H9 (cell line): ENCODE measurements at regions not wholly inside any gene's neighbourhood (a gene's known extent, or its start where the extent isn't known, plus 50 kb on each side); places are given as distances from the start of the nearest gene placed in this dataset.

Source experiments
- DNase-seq: peaks from one replicate; pipeline ENCODE4 v3.0.0-alpha.2; 2017
- H2AFZ ChIP-seq: one replicate; pipeline ENCODE4 v1.6.1; 2013; ENCODE audit warnings: mild to moderate bottlenecking, low read length, control low read depth, moderate library complexity
- H2AK5ac ChIP-seq: 2 replicates; pipeline ENCODE4 v1.6.1; 2013; ENCODE audit warnings: low read length, control low read depth, mixed read lengths; ENCODE audit not compliant: insufficient read length
- H2BK120ac ChIP-seq: one replicate; pipeline ENCODE4 v1.6.1; 2013; ENCODE audit warnings: low read depth, mild to moderate bottlenecking, low read length, control low read depth, inconsistent platforms; ENCODE audit not compliant: poor library complexity, severe bottlenecking
- H2BK12ac ChIP-seq: 2 replicates; pipeline ENCODE4 v1.6.1; 2013; ENCODE audit warnings: low read length, control low read depth, mixed read lengths, low read depth; ENCODE audit not compliant: insufficient read length
- H2BK15ac ChIP-seq: 2 replicates; pipeline ENCODE4 v1.6.1; 2013; ENCODE audit warnings: low read depth, low read length, control low read depth
- H2BK20ac ChIP-seq: one replicate; pipeline ENCODE4 v1.6.1; 2013; ENCODE audit warnings: low read depth, mild to moderate bottlenecking, low read length, control low read depth, inconsistent platforms; ENCODE audit not compliant: poor library complexity, severe bottlenecking
- H2BK5ac ChIP-seq: 2 replicates; pipeline ENCODE4 v1.6.1; 2013; ENCODE audit warnings: low read length, control low read depth, mixed read lengths; ENCODE audit not compliant: insufficient read length
- H3K14ac ChIP-seq: 2 replicates; pipeline ENCODE4 v1.6.1; 2013; ENCODE audit warnings: low read length, control low read depth; ENCODE audit not compliant: insufficient read depth
- H3K18ac ChIP-seq: 2 replicates; pipeline ENCODE4 v1.6.1; 2013; ENCODE audit warnings: low read depth, mild to moderate bottlenecking, mixed read lengths, low read length, control low read depth; ENCODE audit not compliant: insufficient read length
- H3K23ac ChIP-seq: 2 replicates; pipeline ENCODE4 v1.6.1; 2013; ENCODE audit warnings: low read length, control low read depth, mixed read lengths, low read depth; ENCODE audit not compliant: insufficient read length
- H3K23me2 ChIP-seq: 2 replicates; pipeline ENCODE4 v1.6.1; 2013; ENCODE audit warnings: low read depth, mild to moderate bottlenecking, mixed read lengths, low read length, control low read depth; ENCODE audit not compliant: insufficient read length, poor library complexity, severe bottlenecking
- H3K27ac ChIP-seq: 2 replicates; pipeline ENCODE4 v1.5.1; 2013; ENCODE audit warnings: low read length, control low read depth, mixed read lengths, low read depth; ENCODE audit not compliant: insufficient read length
- H3K27me3 ChIP-seq: 2 replicates; pipeline ENCODE4 v1.6.1; 2013; ENCODE audit warnings: low read length, control low read depth, inconsistent platforms; ENCODE audit not compliant: insufficient read depth
- H3K4ac ChIP-seq: 2 replicates; pipeline ENCODE4 v1.6.1; 2013; ENCODE audit warnings: low read depth, mild to moderate bottlenecking, control low read depth, inconsistent platforms, low read length, moderate library complexity
- H3K4me1 ChIP-seq: 2 replicates; pipeline ENCODE4 v1.6.1; 2013; ENCODE audit warnings: low read length, control low read depth, inconsistent platforms; ENCODE audit not compliant: insufficient read depth
- H3K4me2 ChIP-seq: 2 replicates; pipeline ENCODE4 v1.6.1; 2013; ENCODE audit warnings: low read length, control low read depth, mixed read lengths; ENCODE audit not compliant: insufficient read length, insufficient read depth
- H3K56ac ChIP-seq: 2 replicates; pipeline ENCODE4 v1.6.1; 2013; ENCODE audit warnings: low read depth, mild to moderate bottlenecking, mixed read lengths, low read length, control low read depth; ENCODE audit not compliant: insufficient read length
- H3K79me1 ChIP-seq: 2 replicates; pipeline ENCODE4 v1.6.1; 2013; ENCODE audit warnings: low read depth, mild to moderate bottlenecking, moderate library complexity, low read length, control low read depth, inconsistent platforms; ENCODE audit not compliant: insufficient read depth, poor library complexity, severe bottlenecking
- H3K79me2 ChIP-seq: 2 replicates; pipeline ENCODE4 v1.6.1; 2013; ENCODE audit warnings: low read length, control low read depth, inconsistent platforms; ENCODE audit not compliant: insufficient read depth
- H3K9ac ChIP-seq: 2 replicates; pipeline ENCODE4 v1.6.1; 2013; ENCODE audit warnings: low read length, control low read depth, mixed read lengths; ENCODE audit not compliant: insufficient read length; ENCODE audit errors: extremely low read depth
- H3K9me3 ChIP-seq: one replicate; pipeline ENCODE4 v1.6.1; 2013; ENCODE audit warnings: low read depth, low read length, inconsistent platforms; ENCODE audit not compliant: control insufficient read depth
- H3T11ph ChIP-seq: one replicate; pipeline ENCODE4 v1.6.1; 2013; ENCODE audit warnings: mild to moderate bottlenecking, low read length, control low read depth, inconsistent platforms
- H4K20me1 ChIP-seq: one replicate; pipeline ENCODE4 v1.6.1; 2013; ENCODE audit not compliant: control insufficient read depth, insufficient read length, insufficient read depth
- H4K5ac ChIP-seq: 2 replicates; pipeline ENCODE4 v1.6.1; 2013; ENCODE audit warnings: low read depth, mild to moderate bottlenecking, mixed read lengths, low read length, control low read depth; ENCODE audit not compliant: insufficient read length
- H4K8ac ChIP-seq: replicated peaks from 2 replicates; pipeline ENCODE4 v1.6.1; 2013; ENCODE audit warnings: low read length, control low read depth, mixed read lengths, low read depth; ENCODE audit not compliant: insufficient read length
- H4K91ac ChIP-seq: 2 replicates; pipeline ENCODE4 v1.6.1; 2013; ENCODE audit warnings: low read depth, mild to moderate bottlenecking, moderate library complexity, mixed read lengths, low read length, control low read depth; ENCODE audit not compliant: insufficient read length
- H3K27ac Mint-ChIP-seq, 3 experiments: 2 replicates in 2 of 3; 3 replicates in 1 of 3; pipeline ENCODE4 v1.8.0; 2020 to 2021; ENCODE audit warnings: mixed read lengths in 3 of 3, mild to moderate bottlenecking in 1 of 3, moderate library complexity in 1 of 3
- H3K27me3 Mint-ChIP-seq: 2 replicates; pipeline ENCODE4 v1.8.0; 2021; ENCODE audit warnings: low read depth, mild to moderate bottlenecking, moderate library complexity, mixed read lengths
- H3K36me3 Mint-ChIP-seq, 3 experiments: 2 replicates in 2 of 3; 3 replicates in 1 of 3; pipeline ENCODE4 v1.8.0; 2020 to 2021; ENCODE audit warnings: low read depth in 3 of 3, mixed read lengths in 3 of 3; ENCODE audit not compliant: insufficient read depth in 1 of 3
- H3K4me1 Mint-ChIP-seq, 2 experiments: 2 replicates each; pipeline ENCODE4 v1.8.0; 2020; ENCODE audit warnings: mixed read lengths in 2 of 2
- H3K4me3 Mint-ChIP-seq, 2 experiments: 2 replicates in 1 of 2; 3 replicates in 1 of 2; pipeline ENCODE4 v1.8.0; 2020 to 2021; ENCODE audit warnings: mild to moderate bottlenecking in 2 of 2, mixed read lengths in 2 of 2, moderate library complexity in 1 of 2
- H3K9me3 Mint-ChIP-seq, 2 experiments: 2 replicates in 1 of 2; 3 replicates in 1 of 2; pipeline ENCODE4 v1.8.0; 2020; ENCODE audit warnings: mild to moderate bottlenecking in 2 of 2, mixed read lengths in 2 of 2, moderate library complexity in 1 of 2
- CTCF ChIP-seq: fragments of 200-600 bp; sonication (generic); conservative IDR thresholded peaks from 3 replicates; pipeline ENCODE4 v1.8.0; 2021; ENCODE audit warnings: antibody characterized with exemption, mild to moderate bottlenecking
- WGBS: extraction: QIAGEN DNeasy Blood & Tissue Kit; methylation state at CpG from one replicate; pipeline ENCODE4 v1.1.7; 2013; ENCODE audit warnings: missing lambda C conversion rate, low lambda C conversion rate, mixed read lengths; ENCODE audit not compliant: insufficient read length; ENCODE audit errors: extremely low coverage; 5-methylcytosine and 5-hydroxymethylcytosine counted together

GRCh38 chr9:135281791-135282737, 194.6 kb downstream of the OLFM1 start:
- H3T11ph ChIP-seq = no peak overlapping the region
- no peak overlapping the region for H2BK15ac ChIP-seq
- Mint-ChIP-seq H3K4me1 (peaks cover 0 to 9% of the 10 kb centered on the region in 2 experiments; a peak in 1 of 4 replicates), H3K27ac (no peak overlapping the region), H3K9me3 (peaks cover 6 to 14% of the 10 kb centered on the region in 2 experiments; a peak in 3 of 5 replicates), H3K4me3 (no peak overlapping the region; a peak in 1 of 5 replicates), H3K36me3 (peaks cover 0 to 7% (median 2%) of the 10 kb centered on the region in 3 experiments; a peak in 3 of 7 replicates), H3K27me3 (peaks cover 3% of the 10 kb centered on the region)
- H3K79me2 ChIP-seq = no peaks in the 10 kb centered on the region
- no peak overlapping the region for H2BK12ac ChIP-seq
- H3K14ac ChIP-seq = no peak overlapping the region
- H3K4me1 ChIP-seq = no peaks in the 10 kb centered on the region
- no peak overlapping the region for H2AK5ac ChIP-seq
- no peak overlapping the region for H3K4me2 ChIP-seq
- H2AFZ ChIP-seq = no peak overlapping the region
- H3K27me3 ChIP-seq = no peaks in the 10 kb centered on the region
- H3K18ac ChIP-seq = no peak overlapping the region
- H2BK20ac ChIP-seq = no peak overlapping the region
- no CpG with 5 or more reads among the region's 24 CpGs for WGBS
- no peak overlapping the region for H4K5ac ChIP-seq
- H3K23ac ChIP-seq = no peak overlapping the region
- no peak overlapping the region for H2BK120ac ChIP-seq
- no peaks in the 10 kb centered on the region for H4K20me1 ChIP-seq
- no peak for TF ChIP-seq CTCF
- no peak overlapping the region for H3K56ac ChIP-seq
- no peak overlapping the region for H4K8ac ChIP-seq
- H4K91ac ChIP-seq = no peak overlapping the region
- no peaks in the 10 kb centered on the region for H3K79me1 ChIP-seq
- DNase-seq = no peak
- H2BK5ac ChIP-seq = no peak overlapping the region
- H3K9me3 ChIP-seq = no peaks in the 10 kb centered on the region
- no peaks in the 10 kb centered on the region for H3K23me2 ChIP-seq
- no peak overlapping the region for H3K9ac ChIP-seq
- no peak overlapping the region for H3K27ac ChIP-seq
- no peak overlapping the region for H3K4ac ChIP-seq
